NCI-H2171 treated with DMSO at 0.1 percent for 48 hours (cell line): ENCODE measurements at regions not wholly inside any gene's neighbourhood (a gene's known extent, or its start where the extent isn't known, plus 50 kb on each side); places are given as distances from the start of the nearest gene placed in this dataset.
"Not testable (repeated sequence)": the region's sequence is repeated elsewhere in the genome, so short reads cannot be mapped to it uniquely, and the experiment has no call there.

Source experiments
- DNase-seq: peaks from one replicate; lab custom pipeline; 2025; lab: John Stamatoyannopoulos, UW

DNA sequence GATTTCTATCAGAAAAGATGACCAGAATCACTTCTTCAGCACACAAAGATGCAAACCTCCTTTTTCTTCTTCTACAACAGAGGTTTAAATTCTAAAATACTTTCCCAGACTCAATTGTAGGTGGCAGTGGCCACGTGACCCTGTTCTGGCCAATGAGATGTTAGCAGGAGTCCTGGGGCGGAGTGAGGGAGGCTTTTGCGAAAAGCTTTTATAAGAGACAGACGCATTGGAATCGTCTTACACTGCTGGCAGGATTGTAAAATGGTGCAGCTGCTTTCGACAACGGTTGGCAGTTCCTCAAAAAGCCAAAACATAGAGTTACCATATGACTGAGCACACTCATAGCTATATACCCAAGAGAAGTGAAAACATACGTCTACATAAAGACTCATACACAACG lies 87.0 kb upstream of the MAGI3 start:
- peak; percentile 42 for DNase-seq

DNA sequence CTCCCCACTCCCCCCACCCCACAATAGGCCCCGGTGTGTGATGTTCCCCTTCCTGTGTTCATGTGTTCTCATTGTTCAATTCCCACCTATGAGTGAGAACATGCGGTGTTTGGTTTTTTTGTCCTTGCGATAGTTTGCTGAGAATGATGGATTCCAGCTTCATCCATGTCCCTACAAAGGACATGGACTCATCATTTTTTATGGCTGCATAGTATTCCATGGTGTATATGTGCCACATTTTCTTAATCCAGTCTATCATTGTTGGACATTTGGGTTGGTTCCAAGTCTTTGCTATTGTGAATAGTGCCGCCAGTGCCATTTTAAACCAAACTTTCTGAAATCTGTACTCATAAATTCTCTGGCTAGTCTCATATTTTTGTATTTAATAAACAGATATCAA lies 85.3 kb upstream of the MAGI3 start:
- DNase-seq, result not testable (repeated sequence)

- no peak for DNase-seq
Measured at GRCh38 chr1:113307771-113308445, 82.4 kb upstream of the MAGI3 start.

GRCh38 chr1:113312651-113313050 lies 77.7 kb upstream of the MAGI3 start:
- not testable (repeated sequence) for DNase-seq

- DNase-seq, result no peak
Measured at GRCh38 chr1:113314600-113314999, 75.7 kb upstream of the MAGI3 start.

- DNase-seq, result peak; percentile 41
Measured at GRCh38 chr1:113320272-113320671, 70.0 kb upstream of the MAGI3 start.

DNA sequence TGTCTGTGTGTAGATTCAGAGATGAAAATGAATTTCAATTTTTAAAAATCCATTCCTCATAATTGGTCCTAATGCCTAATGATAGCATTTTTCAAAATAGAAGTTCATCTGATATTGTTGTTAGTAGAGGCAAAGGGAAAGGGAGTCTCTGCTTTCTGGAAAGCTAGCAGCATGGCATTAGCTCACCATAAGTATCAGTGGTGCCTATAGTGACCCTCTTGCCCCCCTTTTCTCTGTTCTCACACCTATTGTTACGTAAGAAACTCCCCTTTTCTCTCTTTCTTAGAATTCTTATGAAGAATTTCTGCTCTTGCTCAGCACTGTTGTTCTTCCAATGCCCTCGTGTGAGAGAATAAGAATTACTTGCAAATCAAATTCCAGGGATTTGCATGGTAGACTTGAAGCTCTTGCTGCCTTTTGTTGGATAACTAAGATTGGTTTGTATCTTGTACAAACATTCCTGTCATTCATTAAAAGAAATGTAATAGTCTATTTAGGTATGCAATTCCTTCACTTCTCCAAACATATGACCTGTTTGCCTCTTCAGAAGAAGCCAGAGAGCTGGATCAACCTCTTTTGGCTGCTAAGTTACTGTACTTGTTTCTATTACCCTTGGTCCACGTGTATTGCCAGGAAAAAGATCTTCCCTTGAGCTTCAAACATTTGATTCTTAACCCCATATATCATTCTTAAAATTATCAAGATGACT lies 69.2 kb upstream of the MAGI3 start:
- no peak for DNase-seq

GRCh38 chr1:113321771-113322387 lies 68.4 kb upstream of the MAGI3 start:
- DNase-seq, result no peak

- no peak for DNase-seq
Measured at GRCh38 chr1:113322439-113322838, 67.9 kb upstream of the MAGI3 start.

GRCh38 chr1:113325022-113325421 lies 65.3 kb upstream of the MAGI3 start:
- DNase-seq, result no peak

DNA sequence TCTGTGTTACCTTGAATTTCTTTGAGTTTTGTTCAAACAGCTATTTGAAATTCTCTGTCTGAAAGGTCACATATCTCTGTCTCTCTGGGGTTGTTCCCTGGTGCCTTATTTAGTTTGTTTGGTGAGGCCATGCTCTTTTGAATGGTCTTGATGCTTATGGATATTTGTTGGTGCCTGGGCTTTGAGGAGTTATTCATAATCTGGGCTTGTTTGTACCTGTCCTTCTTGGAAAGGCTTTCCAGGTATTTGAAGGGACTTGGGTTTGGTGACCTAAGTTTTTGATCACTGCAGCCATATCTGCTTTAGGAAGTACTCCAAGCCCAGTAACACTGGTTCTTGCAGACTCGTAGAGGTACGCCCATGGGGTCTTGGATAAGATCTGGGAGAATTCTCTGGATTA lies 63.3 kb upstream of the MAGI3 start:
- DNase-seq, result no peak

DNA sequence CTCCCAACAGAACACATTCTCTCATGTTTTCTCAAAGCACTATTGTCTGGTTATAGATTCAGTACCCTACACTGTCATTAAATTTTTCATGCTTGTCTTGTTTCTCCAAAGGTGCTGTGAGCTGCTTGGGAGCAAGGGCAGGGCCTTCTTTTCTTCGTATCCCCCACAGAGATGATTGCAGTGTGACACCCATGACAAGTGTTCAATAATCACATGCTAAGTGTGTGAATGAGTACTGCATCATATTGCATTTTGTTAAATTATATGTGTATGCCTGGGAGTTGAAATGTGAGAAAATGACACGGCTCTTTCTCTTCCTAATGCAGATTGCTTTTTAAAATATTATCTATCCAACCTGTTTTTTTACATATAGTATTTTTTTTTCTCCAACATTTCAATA lies 57.3 kb upstream of the MAGI3 start:
- no peak for DNase-seq

DNA sequence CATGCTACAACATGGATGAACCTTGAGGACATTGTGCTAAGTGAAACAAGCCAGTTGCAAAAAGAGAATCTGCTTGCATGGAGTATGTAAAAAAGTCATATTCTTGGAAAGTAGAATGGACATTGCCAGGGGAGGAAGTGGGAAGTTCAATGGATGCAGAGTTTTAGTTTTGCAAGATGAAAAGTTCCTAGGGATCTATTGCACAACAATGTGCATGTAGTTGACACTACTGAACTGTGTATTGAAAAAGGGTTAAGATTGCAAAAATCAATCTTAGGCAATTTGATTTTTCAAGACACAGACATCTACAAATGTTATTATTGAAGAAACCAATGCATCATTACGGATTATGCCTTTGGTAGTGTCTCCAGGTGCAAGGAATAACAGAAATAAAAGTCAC lies 50.3 kb upstream of the MAGI3 start:
- no peak for DNase-seq
